BE2C (cell line): ENCODE measurements at regions not wholly inside any gene's neighbourhood (a gene's known extent, or its start where the extent isn't known, plus 50 kb on each side); places are given as distances from the start of the nearest gene placed in this dataset.

Source experiments
- DNase-seq: peaks from one replicate; pipeline ENCODE4 v3.0.0-alpha.2; 2020
- H3K27me3 ChIP-seq: fragments of 250-450 bp; sonication (Bioruptor Pico); 2 replicates; pipeline ENCODE4 v1.5.1; 2020; ENCODE audit warnings: mild to moderate bottlenecking
- H3K36me3 ChIP-seq: fragments of 250-450 bp; sonication (Bioruptor Pico); 2 replicates; pipeline ENCODE4 v1.5.1; 2020; ENCODE audit warnings: mild to moderate bottlenecking
- H3K4me1 ChIP-seq: fragments of 250-450 bp; sonication (Bioruptor Pico); 2 replicates; pipeline ENCODE4 v1.5.1; 2020
- H3K4me3 ChIP-seq: 2 replicates; pipeline ENCODE4 v1.5.1; 2011; ENCODE audit warnings: low read depth, low read length
- H3K9me3 ChIP-seq: fragments of 250-450 bp; sonication (Bioruptor Pico); 2 replicates; pipeline ENCODE4 v1.5.1; 2020
- TF ChIP-seq, protein P1 (sequence below): IDR thresholded peaks from 2 replicates; pipeline ENCODE4 v1.5.1; 2012; ENCODE audit warnings: mild to moderate bottlenecking, low read depth, low read length

- DNase-seq = no peak
- no peaks in the 10 kb centered on the region for H3K4me1 ChIP-seq
- H3K4me3 ChIP-seq = no peak overlapping the region
- TF ChIP-seq, protein P1, sequence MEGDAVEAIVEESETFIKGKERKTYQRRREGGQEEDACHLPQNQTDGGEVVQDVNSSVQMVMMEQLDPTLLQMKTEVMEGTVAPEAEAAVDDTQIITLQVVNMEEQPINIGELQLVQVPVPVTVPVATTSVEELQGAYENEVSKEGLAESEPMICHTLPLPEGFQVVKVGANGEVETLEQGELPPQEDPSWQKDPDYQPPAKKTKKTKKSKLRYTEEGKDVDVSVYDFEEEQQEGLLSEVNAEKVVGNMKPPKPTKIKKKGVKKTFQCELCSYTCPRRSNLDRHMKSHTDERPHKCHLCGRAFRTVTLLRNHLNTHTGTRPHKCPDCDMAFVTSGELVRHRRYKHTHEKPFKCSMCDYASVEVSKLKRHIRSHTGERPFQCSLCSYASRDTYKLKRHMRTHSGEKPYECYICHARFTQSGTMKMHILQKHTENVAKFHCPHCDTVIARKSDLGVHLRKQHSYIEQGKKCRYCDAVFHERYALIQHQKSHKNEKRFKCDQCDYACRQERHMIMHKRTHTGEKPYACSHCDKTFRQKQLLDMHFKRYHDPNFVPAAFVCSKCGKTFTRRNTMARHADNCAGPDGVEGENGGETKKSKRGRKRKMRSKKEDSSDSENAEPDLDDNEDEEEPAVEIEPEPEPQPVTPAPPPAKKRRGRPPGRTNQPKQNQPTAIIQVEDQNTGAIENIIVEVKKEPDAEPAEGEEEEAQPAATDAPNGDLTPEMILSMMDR = no peak
- H3K36me3 ChIP-seq = no peaks in the 10 kb centered on the region
- peaks cover 2% of the 10 kb centered on the region; the same call in 1 of the 2 replicates for H3K27me3 ChIP-seq
- no peaks in the 10 kb centered on the region for H3K9me3 ChIP-seq
Observed at GRCh38 chr5:159439002-159439401, 108.7 kb upstream of the IL12B start.

- H3K4me3 ChIP-seq = no peak overlapping the region
- H3K36me3 ChIP-seq = no peaks in the 10 kb centered on the region
- H3K4me1 ChIP-seq = 0 out of 2 replicates have a peak, but pooled peaks cover 2% of the 10 kb centered on the region
- no peaks in the 10 kb centered on the region; the same call in 1 of the 2 replicates for H3K27me3 ChIP-seq
- H3K9me3 ChIP-seq = no peaks in the 10 kb centered on the region
- DNase-seq = no peak
- TF ChIP-seq, protein P1 = no peak
Observed at GRCh38 chr5:159440235-159440634, 109.9 kb upstream of the IL12B start.

DNA sequence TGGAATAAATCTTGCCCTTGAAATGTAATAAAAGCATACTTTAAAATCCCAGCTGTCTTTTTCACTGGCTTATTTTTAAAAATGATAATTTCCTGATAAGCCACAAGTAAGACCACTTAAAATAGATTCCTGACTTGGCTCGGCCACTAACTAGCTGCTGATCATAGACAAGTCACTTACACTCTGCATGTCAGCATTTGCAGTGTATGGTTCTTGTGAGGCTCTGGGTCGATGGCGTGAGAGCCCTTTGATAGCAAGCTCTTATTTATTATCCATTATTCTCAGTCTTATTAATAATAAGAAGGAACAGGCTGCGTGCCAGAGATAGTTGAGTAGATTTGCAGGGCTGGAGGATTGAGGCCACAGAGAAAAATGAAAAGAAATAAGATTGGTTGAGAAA is 110.7 kb upstream of the IL12B start:
- H3K9me3 ChIP-seq = no peaks in the 10 kb centered on the region
- H3K36me3 ChIP-seq = no peaks in the 10 kb centered on the region
- no peaks in the 10 kb centered on the region; the same call in 1 of the 2 replicates for H3K27me3 ChIP-seq
- TF ChIP-seq, protein P1 = no peak
- 0 out of 2 replicates have a peak, but pooled peaks cover 2% of the 10 kb centered on the region for H3K4me1 ChIP-seq
- DNase-seq = no peak
- H3K4me3 ChIP-seq = no peak overlapping the region

DNA sequence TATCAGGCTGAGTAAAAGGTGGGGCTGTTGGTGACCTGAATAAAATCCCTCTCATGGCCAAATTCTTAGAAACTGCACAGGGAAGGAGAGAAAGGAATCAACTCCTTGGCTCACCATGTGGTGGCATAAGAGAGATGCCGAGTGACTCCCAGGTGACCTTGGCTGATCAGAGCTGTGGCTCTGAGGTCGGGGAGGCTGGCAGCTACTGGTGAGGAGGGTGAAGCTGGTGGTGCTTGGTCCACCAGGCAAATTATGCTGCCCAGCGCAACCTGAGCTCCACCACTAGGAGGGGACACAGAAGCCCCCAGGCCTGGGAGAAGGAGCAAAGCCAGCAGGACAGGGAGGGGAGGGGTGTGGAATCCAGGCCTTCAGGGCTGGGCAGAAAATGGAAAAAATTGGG is 111.2 kb upstream of the IL12B start:
- DNase-seq = peak; percentile 42
- H3K4me3 ChIP-seq = no peak overlapping the region
- no peaks in the 10 kb centered on the region; the same call in 1 of the 2 replicates for H3K27me3 ChIP-seq
- H3K4me1 ChIP-seq = 0 out of 2 replicates have a peak, but pooled peaks cover 2% of the 10 kb centered on the region
- TF ChIP-seq, protein P1 = peak; percentile 59
- H3K9me3 ChIP-seq = no peaks in the 10 kb centered on the region
- H3K36me3 ChIP-seq = no peaks in the 10 kb centered on the region

GRCh38 chr5:159442206-159442850 is 112.0 kb upstream of the IL12B start:
- H3K27me3 ChIP-seq = no peaks in the 10 kb centered on the region; the same call in 1 of the 2 replicates
- H3K4me3 ChIP-seq = no peak overlapping the region
- no peak for DNase-seq
- 0 out of 2 replicates have a peak, but pooled peaks cover 2% of the 10 kb centered on the region for H3K4me1 ChIP-seq
- H3K36me3 ChIP-seq = no peaks in the 10 kb centered on the region
- no peaks in the 10 kb centered on the region for H3K9me3 ChIP-seq
- TF ChIP-seq, protein P1 = no peak

DNA sequence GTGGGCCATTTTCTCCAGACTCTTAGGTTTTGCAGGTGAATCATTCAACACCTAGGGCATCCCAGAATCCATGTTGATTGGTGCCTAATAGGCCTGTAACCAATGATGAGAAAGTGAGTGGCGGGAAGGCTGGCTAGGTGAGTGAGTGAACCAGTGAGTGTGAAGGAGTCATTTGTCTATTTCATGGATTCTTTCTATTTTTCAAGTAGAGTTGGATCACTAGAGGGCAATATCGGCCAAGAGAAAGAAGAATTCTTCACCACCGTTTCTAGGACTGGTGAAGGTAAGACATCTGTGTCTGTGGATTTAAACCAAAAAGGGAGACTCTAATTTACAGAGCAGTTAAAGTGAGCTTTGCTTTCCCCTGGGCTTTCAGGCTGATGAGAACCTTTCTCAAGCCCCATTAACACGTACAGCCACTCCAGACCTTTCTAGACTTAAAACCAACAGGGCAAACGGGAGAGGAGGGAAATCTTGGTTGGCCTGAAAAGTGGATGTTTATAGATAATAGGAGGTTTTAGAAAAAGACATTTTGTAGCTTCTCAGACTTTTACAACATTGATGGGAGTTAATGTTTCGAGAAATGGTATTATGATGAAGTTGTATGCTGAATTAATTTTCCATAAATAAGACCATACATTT is 114.3 kb upstream of the IL12B start:
- DNase-seq = no peak
- H3K27me3 ChIP-seq = no peaks in the 10 kb centered on the region

More for the DNA sequence above, 114.3 kb upstream of the IL12B start:
- Histone ChIP-seq H3K36me3 (no peaks in the 10 kb centered on the region), H3K4me3 (no peak overlapping the region), H3K9me3 (no peaks in the 10 kb centered on the region), H3K4me1 (peaks cover 10% of the 10 kb centered on the region)
- TF ChIP-seq, protein P1 = peak; percentile 71
